GM18508 (cell line): ENCODE measurements at regions not wholly inside any gene's neighbourhood (a gene's known extent, or its start where the extent isn't known, plus 50 kb on each side); places are given as distances from the start of the nearest gene placed in this dataset.
"Not testable (repeated sequence)": the region's sequence is repeated elsewhere in the genome, so short reads cannot be mapped to it uniquely, and the experiment has no call there.

Source experiments
- ATAC-seq: cut with Tn5 transposase; IDR thresholded peaks from one replicate; pipeline ENCODE4 v1.9.1; 2021; ENCODE audit warnings: moderate number of reproducible peaks; ENCODE audit not compliant: insufficient read depth, unreplicated experiment

GRCh38 chr20:40293740-40294139 is 395.3 kb downstream of the MAFB start:
- ATAC-seq: no peak

DNA sequence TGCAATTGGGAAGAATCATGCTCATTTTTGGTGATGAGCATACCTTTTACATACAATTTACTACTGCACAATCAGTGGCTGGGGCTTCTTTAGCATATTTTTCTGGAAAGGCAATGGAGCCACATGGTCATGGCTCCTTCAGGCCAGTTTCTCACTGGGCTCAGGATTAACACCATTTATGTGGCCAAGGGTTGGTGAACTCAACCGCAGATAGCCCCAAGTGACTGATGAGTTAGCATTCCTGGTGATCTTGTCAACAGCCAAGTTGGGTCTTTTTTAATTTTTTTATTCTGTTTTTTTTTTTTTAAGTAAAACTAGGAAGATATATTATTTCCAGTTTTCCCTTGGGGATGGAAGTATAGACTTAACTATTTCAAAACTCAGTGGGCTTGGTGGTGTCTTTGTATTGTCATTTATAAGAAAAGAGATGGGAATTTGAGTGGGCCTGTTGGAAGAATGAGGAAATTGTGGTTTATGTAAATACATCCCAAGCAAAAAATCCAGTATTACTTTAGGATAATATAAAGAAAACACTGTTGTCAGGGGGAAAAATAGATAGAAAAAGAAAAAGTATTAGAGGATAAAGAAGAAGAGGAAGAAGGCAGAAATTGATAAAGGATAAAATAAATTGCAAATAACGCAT is 397.4 kb downstream of the MAFB start:
- no peak for ATAC-seq

DNA sequence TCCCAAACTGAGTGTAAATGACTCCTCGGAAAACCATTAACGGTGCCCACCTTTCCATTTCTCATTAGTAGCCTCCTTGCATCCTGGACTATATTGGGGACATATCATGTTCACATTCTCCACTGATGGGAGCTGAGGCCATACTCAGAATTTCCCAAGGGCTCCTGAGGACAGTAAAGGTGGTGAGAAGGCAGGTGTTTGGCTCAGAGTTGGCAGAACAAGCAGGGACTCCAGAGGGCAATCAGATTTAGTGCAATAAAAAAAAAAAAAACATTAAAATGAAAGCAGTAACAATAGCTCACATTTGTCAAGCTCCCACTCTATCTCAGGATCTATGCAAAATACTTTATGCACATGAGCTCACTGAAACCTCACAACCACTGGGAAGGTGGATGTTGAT is 401.4 kb downstream of the MAFB start:
- ATAC-seq: no peak

DNA sequence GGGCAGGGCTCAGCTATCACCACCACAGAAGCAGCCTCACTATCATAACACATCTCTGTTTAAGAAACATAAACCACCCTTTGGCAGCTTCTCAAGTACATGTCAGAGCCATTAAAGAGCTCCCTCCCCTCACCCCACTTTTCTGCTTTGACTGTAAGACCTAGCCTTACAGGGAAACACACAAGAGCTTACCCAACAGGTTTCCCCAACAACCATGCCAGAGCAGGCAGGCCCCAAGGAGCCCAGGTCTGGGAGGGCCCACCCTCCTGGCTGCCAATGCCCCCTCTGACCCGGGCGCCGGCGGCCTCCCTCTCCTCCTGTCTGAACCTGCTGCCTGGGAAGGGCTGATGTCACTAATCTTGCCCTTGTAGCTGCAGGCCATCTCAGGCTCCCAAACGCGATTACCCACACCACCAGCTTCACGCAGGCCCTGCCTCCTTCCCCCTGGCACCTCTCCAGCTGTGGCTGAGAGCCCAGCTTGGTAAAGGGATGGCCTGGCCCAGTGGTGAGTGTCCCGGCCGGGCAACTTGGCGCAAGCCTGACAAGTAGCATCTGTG is 402.0 kb downstream of the MAFB start:
- no peak for ATAC-seq

DNA sequence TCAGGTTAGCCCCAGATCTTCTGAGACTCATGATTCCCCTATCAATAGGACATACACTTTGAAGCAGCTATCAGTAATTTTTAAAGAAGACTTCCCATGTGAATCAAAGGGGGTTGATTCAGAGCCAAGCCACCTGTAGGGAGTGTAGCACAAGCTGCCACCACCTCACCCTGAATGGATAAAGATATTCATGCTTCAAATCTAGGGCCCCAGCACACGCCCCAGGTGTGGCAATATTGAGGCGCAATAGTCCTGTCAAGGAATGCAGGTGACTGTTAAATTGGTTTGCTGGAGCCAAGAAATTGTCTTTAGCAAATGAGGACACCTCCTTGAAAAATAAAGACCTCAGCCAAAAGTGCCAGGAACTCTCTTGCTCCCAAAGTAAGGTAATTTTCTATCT is 404.4 kb downstream of the MAFB start:
- ATAC-seq: no peak

- ATAC-seq: no peak
Observed at GRCh38 chr20:40283689-40284088, 405.3 kb downstream of the MAFB start.

DNA sequence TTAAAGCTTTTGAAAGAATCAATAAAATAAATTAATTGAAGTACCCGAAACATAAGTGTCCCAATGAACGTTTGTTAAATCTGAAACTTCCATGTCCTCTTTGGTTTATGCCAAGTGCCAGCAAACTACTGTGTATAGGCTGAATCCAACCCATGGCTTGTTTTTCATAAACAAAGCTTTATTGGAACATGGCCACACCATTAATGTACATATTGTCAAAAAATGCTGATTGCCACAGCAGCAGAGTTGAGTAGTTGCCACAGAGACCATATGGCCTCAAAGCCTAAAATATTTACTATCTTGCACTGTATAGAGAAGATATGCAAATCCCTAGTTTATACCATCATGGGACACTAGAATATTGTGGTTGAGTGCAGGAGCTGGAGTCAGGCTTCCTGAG is 406.1 kb downstream of the MAFB start:
- ATAC-seq: no peak

DNA sequence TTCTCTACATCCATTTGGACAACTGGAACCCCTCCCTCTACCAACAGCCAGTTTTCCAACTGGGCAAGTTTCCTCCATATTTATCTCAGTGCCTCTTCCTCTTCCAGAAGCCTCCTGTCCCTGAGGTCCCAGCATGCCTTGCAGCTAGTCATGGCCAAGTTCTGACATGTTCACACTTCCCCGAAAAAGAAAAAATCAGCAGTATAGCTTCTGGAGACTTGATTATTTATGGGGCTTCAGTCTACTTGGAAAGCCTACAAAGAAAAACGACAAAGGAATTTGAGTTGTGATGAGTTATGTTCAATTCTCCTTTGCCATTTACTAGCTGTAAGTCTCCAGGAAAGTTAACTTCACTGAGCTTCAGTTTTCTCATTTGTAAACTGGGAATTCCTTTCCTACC is 406.5 kb downstream of the MAFB start:
- ATAC-seq: no peak

GRCh38 chr20:40280616-40281015 is 408.4 kb downstream of the MAFB start:
- ATAC-seq: no peak

DNA sequence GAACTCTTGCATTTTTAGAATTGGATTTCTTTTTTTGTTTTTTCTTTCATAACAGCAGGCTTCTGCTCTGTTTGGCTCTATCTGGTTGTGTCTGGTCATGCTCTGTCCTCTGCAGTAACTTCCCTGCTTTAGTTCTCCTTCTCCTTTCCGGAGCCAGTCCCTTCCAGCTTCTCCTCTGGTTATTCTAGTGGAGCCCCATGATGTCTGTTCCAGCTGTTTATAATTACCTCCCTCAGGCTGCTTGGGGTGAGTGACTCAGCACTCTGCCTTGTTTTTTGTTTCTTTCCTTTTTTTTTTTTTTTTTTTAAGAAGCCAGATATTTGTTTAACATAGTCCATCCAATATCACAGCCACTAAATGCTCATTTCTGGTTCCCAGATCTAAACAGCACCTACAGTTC is 409.6 kb downstream of the MAFB start:
- no peak for ATAC-seq

GRCh38 chr20:40278673-40279072 is 410.4 kb downstream of the MAFB start:
- no peak for ATAC-seq

- ATAC-seq: no peak
Observed at GRCh38 chr20:40276301-40276700, 412.7 kb downstream of the MAFB start.

GRCh38 chr20:40275738-40276137 is 413.3 kb downstream of the MAFB start:
- ATAC-seq: no peak

- no peak for ATAC-seq
Observed at GRCh38 chr20:40274912-40275533, 414.0 kb downstream of the MAFB start.

- not testable (repeated sequence) for ATAC-seq
Observed at GRCh38 chr20:40269274-40269673, 419.8 kb downstream of the MAFB start.

GRCh38 chr20:40268321-40269075 is 420.5 kb downstream of the MAFB start:
- ATAC-seq: no peak

- ATAC-seq: no peak
Observed at GRCh38 chr20:40265825-40266533, 423.1 kb downstream of the MAFB start.

- no peak for ATAC-seq
Observed at GRCh38 chr20:40262219-40262618, 426.8 kb downstream of the MAFB start.

- no peak for ATAC-seq
Observed at GRCh38 chr20:40258931-40259330, 430.1 kb downstream of the MAFB start.

DNA sequence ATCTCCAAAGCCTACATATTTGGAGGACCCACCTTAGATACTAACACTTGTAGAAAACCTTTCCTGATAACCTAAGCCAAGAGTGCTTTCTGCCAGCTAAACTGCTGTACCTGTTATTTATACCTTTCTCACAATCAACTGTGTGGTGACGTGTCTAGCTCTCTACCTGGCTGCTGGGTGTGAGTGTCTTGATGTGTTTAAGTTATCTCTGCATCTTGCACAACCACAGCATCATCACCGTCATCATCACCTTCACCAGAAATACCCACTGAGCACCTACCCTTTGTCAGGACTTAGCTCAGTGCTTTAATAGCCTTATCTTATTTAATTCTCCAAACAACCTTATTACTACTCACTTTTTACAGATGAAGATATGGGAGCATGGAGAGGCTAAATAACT is 431.3 kb downstream of the MAFB start:
- ATAC-seq: no peak

- ATAC-seq: no peak
Observed at GRCh38 chr20:40255365-40255764, 433.7 kb downstream of the MAFB start.
